HCT116 (cell line): ENCODE measurements at regions not wholly inside any gene's neighbourhood (a gene's known extent, or its start where the extent isn't known, plus 50 kb on each side); places are given as distances from the start of the nearest gene placed in this dataset.

Experiments used
- ATAC-seq: fragments of 200-7000 bp; cut with Tn5 transposase; 2 replicates; pipeline ENCODE4 v1.9.1; 2020; ENCODE audit warnings: mild to moderate bottlenecking, moderate library complexity
- BruUV-seq: library from RNA; stranded (reverse); fragments of 400-500 nt; replicated peaks from 2 replicates; lab custom pipeline; 2021; lab: Mats Ljungman, UMichigan
- CTCF ChIA-PET: fragments of 300-600 bp; sonication (Branson Sonifier 250); formaldehyde crosslinking; loops from one replicate; lab custom pipeline; 2021; ENCODE audit warnings: antibody characterized with exemption; lab: Charles Lee
- POLR2A ChIA-PET: fragments of 300-600, 350-600 bp; sonication (Branson Sonifier 250); formaldehyde crosslinking; loops from one replicate; lab custom pipeline; 2021; ENCODE audit warnings: antibody characterized with exemption; lab: Charles Lee
- RAD21 ChIA-PET, 2 experiments: fragments of 300-600 bp; sonication (Branson Sonifier 250); formaldehyde crosslinking; loops; one replicate each; lab custom pipeline; 2023; ENCODE audit warnings: low total read pairs in 2 of 2; ENCODE audit not compliant: uncharacterized antibody in 2 of 2, unreplicated experiment in 2 of 2, low non-redundant PET in 1 of 2; lab: Charles Lee
- DNase-seq: peaks from one replicate; pipeline ENCODE4 v3.0.0-alpha.2; 2010; ENCODE audit warnings: low read depth, low spot score
- H2AFZ ChIP-seq: fragments of 200-600 bp; shearing (Covaris generic), sonication (generic); 2 replicates; pipeline ENCODE4 v1.6.1; 2017; ENCODE audit warnings: low read depth, mixed run types, mixed read lengths, antibody characterized with exemption, low read length; ENCODE audit not compliant: poor library complexity, severe bottlenecking
- H3K27ac ChIP-seq: 2 replicates; pipeline ENCODE4 v1.5.1; 2012; ENCODE audit warnings: low read depth, low read length
- H3K27me3 ChIP-seq: fragments of 200-600 bp; sonication (generic); 2 replicates; pipeline ENCODE4 v1.6.1; 2016; ENCODE audit warnings: mixed run types, low read length, mixed read lengths; ENCODE audit not compliant: insufficient read depth
- H3K36me3 ChIP-seq, 2 experiments: fragments of 200-500 bp in 1 of 2; fragments of 200-600 bp in 1 of 2; sonication (Bioruptor generic) in 1 of 2; sonication (generic) in 1 of 2; 2 replicates each; pipeline versions ENCODE4 v1.5.1 to v1.6.1; 2014 to 2016; ENCODE audit warnings: low read length in 2 of 2, inconsistent platforms in 1 of 2, mixed read lengths in 1 of 2, mixed run types in 1 of 2; ENCODE audit not compliant: insufficient read depth in 2 of 2, control insufficient read depth in 1 of 2
- H3K4me1 ChIP-seq, 2 experiments: fragments of 200-600 bp in 1 of 2; sonication (generic) in 1 of 2; 2 replicates each; pipeline versions ENCODE4 v1.5.1 to v1.6.1; 2012 to 2017; ENCODE audit warnings: low read length in 2 of 2, inconsistent platforms in 1 of 2, mild to moderate bottlenecking in 1 of 2, mixed read lengths in 1 of 2, mixed run types in 1 of 2, moderate library complexity in 1 of 2; ENCODE audit not compliant: insufficient read depth in 2 of 2, control insufficient read depth in 1 of 2
- H3K4me2 ChIP-seq: fragments of 200-600 bp; sonication (generic); 2 replicates; pipeline ENCODE4 v1.6.1; 2017; ENCODE audit warnings: mixed run types, low read length, mixed read lengths
- H3K4me3 ChIP-seq, 2 experiments: fragments of 200-600 bp in 1 of 2; sonication (generic) in 1 of 2; replicated peaks in 1 of 2; 2 replicates each; pipeline ENCODE4 v1.5.1; 2011 to 2016; ENCODE audit warnings: low read length in 2 of 2, control low read depth in 1 of 2, low read depth in 1 of 2, mild to moderate bottlenecking in 1 of 2, mixed read lengths in 1 of 2, mixed run types in 1 of 2
- H3K79me2 ChIP-seq: fragments of 200-600 bp; sonication (generic); 2 replicates; pipeline ENCODE4 v1.6.1; 2017; ENCODE audit warnings: mild to moderate bottlenecking, mixed run types, low read length, moderate library complexity, mixed read lengths; ENCODE audit not compliant: insufficient read depth
- H3K9ac ChIP-seq: fragments of 200-600 bp; sonication (generic); 2 replicates; pipeline ENCODE4 v1.6.1; 2016; ENCODE audit warnings: low read length, mixed read lengths
- H3K9me2 ChIP-seq: fragments of 200-600 bp; sonication (generic), shearing (Covaris generic); 2 replicates; pipeline ENCODE4 v1.6.1; 2017; ENCODE audit warnings: mixed run types, mild to moderate bottlenecking, moderate library complexity; ENCODE audit not compliant: insufficient read depth
- H3K9me3 ChIP-seq, 2 experiments: fragments of 200-500 bp in 1 of 2; fragments of 200-600 bp in 1 of 2; sonication (Bioruptor generic) in 1 of 2; sonication (generic) in 1 of 2; 2 replicates each; pipeline ENCODE4 v1.6.1; 2014 to 2017; ENCODE audit warnings: low read length in 2 of 2, mixed read lengths in 2 of 2, inconsistent platforms in 1 of 2, low read depth in 1 of 2, mild to moderate bottlenecking in 1 of 2, mixed run types in 1 of 2, moderate library complexity in 1 of 2; ENCODE audit not compliant: control insufficient read depth in 1 of 2, insufficient read depth in 1 of 2
- H4K20me1 ChIP-seq: fragments of 200-600 bp; sonication (generic), shearing (Covaris generic); 2 replicates; pipeline ENCODE4 v1.6.1; 2017; ENCODE audit warnings: mixed run types, mild to moderate bottlenecking, moderate library complexity; ENCODE audit not compliant: insufficient read depth
- ATF3 ChIP-seq: IDR thresholded peaks from 2 replicates; pipeline ENCODE4 v1.6.1; 2012
- CBX3 ChIP-seq: IDR thresholded peaks from 2 replicates; pipeline ENCODE4 v1.6.1; 2012; ENCODE audit warnings: low read depth
- CEBPB ChIP-seq: IDR thresholded peaks from 2 replicates; pipeline ENCODE4 v1.6.1; 2012; ENCODE audit warnings: low read depth
- CTCF ChIP-seq, 3 experiments: fragments of 200-600 bp in 1 of 3; sonication (generic) in 1 of 3; IDR thresholded peaks in 2 of 3; conservative IDR thresholded peaks in 1 of 3; 2 replicates each; pipeline ENCODE4 v1.5.1; 2012 to 2017; ENCODE audit warnings: low read depth in 2 of 3, low read length in 2 of 3, antibody characterized with exemption in 1 of 3, borderline replicate concordance in 1 of 3, control low read depth in 1 of 3, mild to moderate bottlenecking in 1 of 3, mixed read lengths in 1 of 3, mixed run types in 1 of 3, moderate library complexity in 1 of 3; ENCODE audit not compliant: insufficient read depth in 1 of 3
- ELF1 ChIP-seq: IDR thresholded peaks from 2 replicates; pipeline ENCODE4 v1.6.1; 2012; ENCODE audit warnings: low read depth, borderline replicate concordance
- EZH2phosphoT487 ChIP-seq: fragments of 200-600 bp; IDR thresholded peaks from 2 replicates; pipeline ENCODE4 v1.6.1; 2018; ENCODE audit warnings: antibody characterized with exemption, borderline replicate concordance
- JUND ChIP-seq: IDR thresholded peaks from 2 replicates; pipeline ENCODE4 v1.6.1; 2012
- MAX ChIP-seq: IDR thresholded peaks from 2 replicates; pipeline ENCODE4 v1.6.1; 2012
- POLR2A ChIP-seq: IDR thresholded peaks from 2 replicates; pipeline ENCODE4 v1.7.0; 2011; ENCODE audit warnings: borderline replicate concordance; ENCODE audit not compliant: insufficient read depth, insufficient read length; ENCODE audit errors: extremely low read depth
- POLR2AphosphoS5 ChIP-seq: IDR thresholded peaks from 2 replicates; pipeline ENCODE4 v1.6.1; 2011; ENCODE audit warnings: mild to moderate bottlenecking, low read depth, low read length, moderate library complexity
- RAD21 ChIP-seq: IDR thresholded peaks from 2 replicates; pipeline ENCODE4 v1.6.1; 2012; ENCODE audit warnings: low read depth, mild to moderate bottlenecking
- SIN3A ChIP-seq: IDR thresholded peaks from 2 replicates; pipeline ENCODE4 v1.6.1; 2012; ENCODE audit warnings: low read depth
- SP1 ChIP-seq: IDR thresholded peaks from 2 replicates; pipeline ENCODE4 v1.6.1; 2012; ENCODE audit warnings: low read depth
- SRF ChIP-seq: IDR thresholded peaks from 2 replicates; pipeline ENCODE4 v1.6.1; 2012; ENCODE audit warnings: low read depth
- TCF7L2 ChIP-seq: IDR thresholded peaks from 2 replicates; pipeline ENCODE4 v1.7.0; 2011; ENCODE audit warnings: borderline replicate concordance, inconsistent platforms; ENCODE audit not compliant: insufficient read depth, insufficient read length; ENCODE audit errors: extremely low read depth
- ZBTB33 ChIP-seq: IDR thresholded peaks from 2 replicates; pipeline ENCODE4 v1.6.1; 2011; ENCODE audit warnings: mild to moderate bottlenecking, low read length, moderate library complexity; ENCODE audit not compliant: insufficient replicate concordance; ENCODE audit errors: extremely low read depth
- ZNF274 ChIP-seq: fragments of 200-500 bp; sonication (Bioruptor generic); IDR thresholded peaks from 2 replicates; pipeline ENCODE4 v1.6.1; 2014; ENCODE audit warnings: mild to moderate bottlenecking, low read depth, low read length, inconsistent platforms
- intact Hi-C: fragments of 100-400 bp; cut with micrococcal nuclease; formaldehyde crosslinking; loops from 2 replicates; pipeline ENCODE4 v1.10.0; 2022

GRCh38 chr4:20181926-20182325 lies 69.8 kb upstream of the SLIT2 start:
- Histone ChIP-seq H2AFZ (no peak overlapping the region), H3K79me2 (no peaks in the 10 kb centered on the region), H3K27me3 (no peaks in the 10 kb centered on the region), H3K9ac (no peak overlapping the region), H3K36me3 (no peaks in the 10 kb centered on the region), H3K9me3 (no peaks in the 10 kb centered on the region), H3K4me2 (no peak overlapping the region), H3K4me3 (no peak overlapping the region), H3K27ac (no peak overlapping the region), H3K4me1 (no peaks in the 10 kb centered on the region), H3K9me2 (no peaks in the 10 kb centered on the region), H4K20me1 (no peaks in the 10 kb centered on the region)
- ATAC-seq = no peak
- ChIA-PET RAD21 (no interaction called here), CTCF (no interaction called here), POLR2A (no interaction called here)
- no peak for DNase-seq
- TF ChIP-seq TCF7L2 (no peak), JUND (no peak), CBX3 (no peak), POLR2A (no peak), CEBPB (no peak), SRF (no peak), EZH2phosphoT487 (no peak), POLR2AphosphoS5 (no peak), SP1 (no peak)
- intact Hi-C loops = no loop called here
- BruUV-seq = no TSS peak

- H2AFZ ChIP-seq = no peak overlapping the region
- no peak overlapping the region for H3K4me3 ChIP-seq
- ATAC-seq (no peak), DNase-seq (no peak)
- H3K9me3 ChIP-seq = no peaks in the 10 kb centered on the region
- no peaks in the 10 kb centered on the region for H3K79me2 ChIP-seq
- ChIA-PET POLR2A (no interaction called here), CTCF (no interaction called here), RAD21 (no interaction called here)
- H3K9me2 ChIP-seq = no peaks in the 10 kb centered on the region
- H3K36me3 ChIP-seq = no peaks in the 10 kb centered on the region
- no peaks in the 10 kb centered on the region for H3K4me1 ChIP-seq
- H3K9ac ChIP-seq = no peak overlapping the region
- H3K27ac ChIP-seq = no peak overlapping the region
- intact Hi-C loops = no loop called here
- no peaks in the 10 kb centered on the region for H3K27me3 ChIP-seq
- BruUV-seq = no TSS peak
- no peak overlapping the region for H3K4me2 ChIP-seq
- H4K20me1 ChIP-seq = no peaks in the 10 kb centered on the region
- TF ChIP-seq ATF3 (no peak), CTCF (IDR thresholded peaks at IDR 0.05 in 2 of 3, conservative IDR thresholded peaks at IDR 0.05 in 1 of 3; ENCODE audit: borderline replicate concordance in 1 of 3, insufficient read depth in 1 of 3, low read depth in 2 of 3, low read length in 2 of 3) (no peak), POLR2A (no peak), RAD21 (no peak), SRF (no peak), TCF7L2 (no peak), ELF1 (no peak), SP1 (no peak), ZNF274 (no peak), ZBTB33 (no peak), MAX (no peak), SIN3A (no peak), CBX3 (no peak)
Measured at GRCh38 chr4:20180509-20180908, 71.2 kb upstream of the SLIT2 start.
